ENCODE measurements at regions not wholly inside any gene's neighbourhood (a gene's known extent, or its start where the extent isn't known, plus 50 kb on each side); places are given as distances from the start of the nearest gene placed in this dataset.

DNA sequence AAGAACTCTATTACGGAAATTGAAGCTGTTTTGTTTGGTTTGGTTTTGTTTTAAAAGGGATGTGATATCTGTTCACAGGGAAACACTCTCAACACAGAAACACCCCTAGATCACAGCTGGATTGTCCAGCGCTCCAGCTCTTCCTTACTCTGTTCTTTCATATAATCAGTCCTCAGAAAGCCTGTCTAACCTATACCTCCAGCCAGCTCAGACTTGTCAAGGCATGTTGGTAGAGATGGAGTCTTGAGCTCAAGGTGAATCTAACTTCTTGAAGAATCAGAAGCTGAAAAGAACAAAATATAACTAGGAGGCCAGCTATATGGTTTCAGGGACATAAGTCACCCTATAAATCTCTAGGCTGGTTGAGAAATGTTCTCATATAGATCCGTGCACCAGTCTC is 110.2 kb upstream of the EPHA3 start:
- no peak for TF ChIP-seq POLR2AphosphoS5 (IDR thresholded peaks at IDR 0.05)
- TF ChIP-seq, protein P1, sequence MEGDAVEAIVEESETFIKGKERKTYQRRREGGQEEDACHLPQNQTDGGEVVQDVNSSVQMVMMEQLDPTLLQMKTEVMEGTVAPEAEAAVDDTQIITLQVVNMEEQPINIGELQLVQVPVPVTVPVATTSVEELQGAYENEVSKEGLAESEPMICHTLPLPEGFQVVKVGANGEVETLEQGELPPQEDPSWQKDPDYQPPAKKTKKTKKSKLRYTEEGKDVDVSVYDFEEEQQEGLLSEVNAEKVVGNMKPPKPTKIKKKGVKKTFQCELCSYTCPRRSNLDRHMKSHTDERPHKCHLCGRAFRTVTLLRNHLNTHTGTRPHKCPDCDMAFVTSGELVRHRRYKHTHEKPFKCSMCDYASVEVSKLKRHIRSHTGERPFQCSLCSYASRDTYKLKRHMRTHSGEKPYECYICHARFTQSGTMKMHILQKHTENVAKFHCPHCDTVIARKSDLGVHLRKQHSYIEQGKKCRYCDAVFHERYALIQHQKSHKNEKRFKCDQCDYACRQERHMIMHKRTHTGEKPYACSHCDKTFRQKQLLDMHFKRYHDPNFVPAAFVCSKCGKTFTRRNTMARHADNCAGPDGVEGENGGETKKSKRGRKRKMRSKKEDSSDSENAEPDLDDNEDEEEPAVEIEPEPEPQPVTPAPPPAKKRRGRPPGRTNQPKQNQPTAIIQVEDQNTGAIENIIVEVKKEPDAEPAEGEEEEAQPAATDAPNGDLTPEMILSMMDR (IDR thresholded peaks at IDR 0.05), result no peak

Data from upper lobe of left lung (tissue), 4 donors.